Mesenchymal stem cell (in vitro differentiated cells and primary cell): ENCODE measurements at regions not wholly inside any gene's neighbourhood (a gene's known extent, or its start where the extent isn't known, plus 50 kb on each side); places are given as distances from the start of the nearest gene placed in this dataset.
A peak's percentile ranks its signal among the peaks of the same experiment; 100 is the strongest.
"Not testable (repeated sequence)": the region's sequence is repeated elsewhere in the genome, so short reads cannot be mapped to it uniquely, and the experiment has no call there.

Experiments
- DNase-seq: peaks from one replicate; pipeline ENCODE4 v3.0.0-alpha.2; 2013
- H2AFZ ChIP-seq: one replicate; pipeline ENCODE4 v1.6.1; 2013; ENCODE audit warnings: low read depth, mild to moderate bottlenecking, control low read depth, inconsistent platforms, low read length, moderate library complexity
- H2AK5ac ChIP-seq: 2 replicates; pipeline ENCODE4 v1.6.1; 2013; ENCODE audit warnings: low read length, moderate library complexity, mild to moderate bottlenecking, inconsistent platforms; ENCODE audit not compliant: severe bottlenecking
- H2BK120ac ChIP-seq: one replicate; pipeline ENCODE4 v1.6.1; 2013; ENCODE audit warnings: low read depth, mild to moderate bottlenecking, inconsistent platforms, low read length, moderate library complexity
- H2BK12ac ChIP-seq, 2 experiments: one replicate each; pipeline ENCODE4 v1.6.1; 2013; ENCODE audit warnings: inconsistent platforms in 2 of 2, low read length in 2 of 2, mild to moderate bottlenecking in 2 of 2, moderate library complexity in 2 of 2, control low read depth in 1 of 2
- H2BK15ac ChIP-seq: one replicate; pipeline ENCODE4 v1.6.1; 2013; ENCODE audit warnings: mild to moderate bottlenecking, low read depth, inconsistent platforms; ENCODE audit not compliant: poor library complexity, severe bottlenecking
- H2BK5ac ChIP-seq: 2 replicates; pipeline ENCODE4 v1.6.1; 2013; ENCODE audit warnings: low read depth, mild to moderate bottlenecking, low read length, control low read depth, inconsistent platforms; ENCODE audit not compliant: poor library complexity, severe bottlenecking
- H3K14ac ChIP-seq, 2 experiments: one replicate each; pipeline ENCODE4 v1.6.1; 2013; ENCODE audit warnings: inconsistent platforms in 2 of 2, low read length in 2 of 2, control low read depth in 1 of 2, mild to moderate bottlenecking in 1 of 2, moderate library complexity in 1 of 2
- H3K18ac ChIP-seq, 2 experiments: one replicate each; pipeline ENCODE4 v1.6.1; 2013; ENCODE audit warnings: inconsistent platforms in 2 of 2, low read length in 2 of 2, control low read depth in 1 of 2, low read depth in 1 of 2, mild to moderate bottlenecking in 1 of 2
- H3K23ac ChIP-seq, 2 experiments: one replicate each; pipeline ENCODE4 v1.6.1; 2013; ENCODE audit warnings: inconsistent platforms in 2 of 2, low read length in 2 of 2, mild to moderate bottlenecking in 2 of 2, moderate library complexity in 2 of 2, control low read depth in 1 of 2
- H3K27ac ChIP-seq: 2 replicates; pipeline ENCODE4 v1.5.1; 2013; ENCODE audit warnings: mild to moderate bottlenecking, moderate library complexity, low read length, control low read depth, inconsistent platforms; ENCODE audit not compliant: poor library complexity, severe bottlenecking
- H3K27me3 ChIP-seq, 2 experiments: 2 replicates each; pipeline versions ENCODE4 v1.6.1 to v1.7.0; 2013; ENCODE audit warnings: low read length in 2 of 2, mild to moderate bottlenecking in 2 of 2, moderate library complexity in 2 of 2, control low read depth in 1 of 2, inconsistent platforms in 1 of 2; ENCODE audit not compliant: control insufficient read depth in 1 of 2, insufficient read depth in 1 of 2
- H3K36me3 ChIP-seq, 2 experiments: 2 replicates each; pipeline versions ENCODE4 v1.6.1 to v1.7.0; 2013; ENCODE audit warnings: low read length in 2 of 2, control low read depth in 1 of 2, inconsistent platforms in 1 of 2, low read depth in 1 of 2, mild to moderate bottlenecking in 1 of 2; ENCODE audit not compliant: insufficient read depth in 2 of 2, control insufficient read depth in 1 of 2
- H3K4ac ChIP-seq, 2 experiments: one replicate each; pipeline ENCODE4 v1.6.1; 2013; ENCODE audit warnings: inconsistent platforms in 2 of 2, low read length in 2 of 2, mild to moderate bottlenecking in 2 of 2, moderate library complexity in 2 of 2, control low read depth in 1 of 2, low read depth in 1 of 2
- H3K4me1 ChIP-seq: 2 replicates; pipeline ENCODE4 v1.6.1; 2013; ENCODE audit warnings: low read depth, low read length, control low read depth; ENCODE audit not compliant: control insufficient read depth, insufficient read depth
- H3K4me2 ChIP-seq: 2 replicates; pipeline ENCODE4 v1.6.1; 2013; ENCODE audit warnings: low read length, mild to moderate bottlenecking, inconsistent platforms; ENCODE audit not compliant: poor library complexity, severe bottlenecking
- H3K4me3 ChIP-seq, 2 experiments: 2 replicates each; pipeline versions ENCODE4 v1.5.1 to v1.7.0; 2013; ENCODE audit warnings: low read length in 2 of 2, mild to moderate bottlenecking in 2 of 2, control low read depth in 1 of 2, low read depth in 1 of 2; ENCODE audit not compliant: insufficient read depth in 1 of 2
- H3K79me1 ChIP-seq: replicated peaks from 2 replicates; pipeline ENCODE4 v1.6.1; 2013; ENCODE audit warnings: mild to moderate bottlenecking, control low read depth, low read length, inconsistent platforms; ENCODE audit not compliant: poor library complexity, severe bottlenecking
- H3K9ac ChIP-seq: 2 replicates; pipeline ENCODE4 v1.7.0; 2013; ENCODE audit warnings: mild to moderate bottlenecking, low read length, moderate library complexity
- H3K9me3 ChIP-seq: 2 replicates; pipeline ENCODE4 v1.7.0; 2013; ENCODE audit warnings: mild to moderate bottlenecking, low read length; ENCODE audit not compliant: control insufficient read depth
- H4K8ac ChIP-seq: one replicate; pipeline ENCODE4 v1.6.1; 2013; ENCODE audit warnings: inconsistent platforms, mild to moderate bottlenecking, low read length, moderate library complexity
- H4K91ac ChIP-seq: one replicate; pipeline ENCODE4 v1.6.1; 2013; ENCODE audit warnings: mild to moderate bottlenecking, low read length, inconsistent platforms
- WGBS: methylation state at CpG from one replicate; pipeline ENCODE4 v1.1.7; 2013; ENCODE audit warnings: mixed read lengths; 5-methylcytosine and 5-hydroxymethylcytosine counted together

- H2AFZ ChIP-seq = no peak overlapping the region
- no peak overlapping the region for H3K27ac ChIP-seq
- peak; percentile 14 for DNase-seq
- H3K36me3 ChIP-seq = no peaks in the 10 kb centered on the region
- no peak overlapping the region for H3K9ac ChIP-seq
- H4K8ac ChIP-seq = no peak overlapping the region
- H3K4ac ChIP-seq = no peak overlapping the region
- 17% methylated on average over 1 of the region's 3 CpGs for WGBS
- no peak overlapping the region for H2BK5ac ChIP-seq
- H2BK120ac ChIP-seq = no peak overlapping the region
- H3K27me3 ChIP-seq = no peaks in the 10 kb centered on the region
- no peaks in the 10 kb centered on the region for H3K79me1 ChIP-seq
- H3K23ac ChIP-seq = no peak overlapping the region
- H3K9me3 ChIP-seq = no peaks in the 10 kb centered on the region
- no peak overlapping the region for H3K14ac ChIP-seq
- H3K18ac ChIP-seq = no peak overlapping the region
- no peak overlapping the region for H2BK15ac ChIP-seq
- no peak overlapping the region for H2AK5ac ChIP-seq
- H3K4me3 ChIP-seq = no peak overlapping the region
- no peak overlapping the region for H4K91ac ChIP-seq
- no peak overlapping the region for H3K4me2 ChIP-seq
- no peak overlapping the region for H2BK12ac ChIP-seq
- H3K4me1 ChIP-seq = no peaks in the 10 kb centered on the region
Observed at GRCh38 chr4:84145176-84145575, 353.9 kb downstream of the NKX6-1 start.

- not testable (repeated sequence) for H3K4me1 ChIP-seq, H4K8ac ChIP-seq, H2BK5ac ChIP-seq, H3K4ac ChIP-seq, H3K79me1 ChIP-seq, H3K9me3 ChIP-seq, DNase-seq, H3K23ac ChIP-seq, H2BK120ac ChIP-seq, H3K18ac ChIP-seq, H3K4me3 ChIP-seq, H3K27ac ChIP-seq, H3K4me2 ChIP-seq, H2BK15ac ChIP-seq, H3K9ac ChIP-seq, H4K91ac ChIP-seq, H2AK5ac ChIP-seq, H3K36me3 ChIP-seq, H3K27me3 ChIP-seq, H2BK12ac ChIP-seq, H3K14ac ChIP-seq, H2AFZ ChIP-seq
- 52% methylated on average over 16 of the region's 20 CpGs for WGBS
Observed at GRCh38 chr4:84126911-84127310, 372.2 kb downstream of the NKX6-1 start.

- Histone ChIP-seq H2BK5ac (no peak overlapping the region), H3K4ac (no peak overlapping the region), H2BK120ac (no peak overlapping the region), H2BK12ac (no peak overlapping the region), H3K4me2 (no peak overlapping the region), H3K79me1 (no peaks in the 10 kb centered on the region), H3K27me3 (no peaks in the 10 kb centered on the region), H4K91ac (no peak overlapping the region), H2BK15ac (no peak overlapping the region), H3K23ac (no peak overlapping the region), H3K18ac (no peak overlapping the region), H3K4me3 (no peak overlapping the region), H2AFZ (no peak overlapping the region), H3K36me3 (no peaks in the 10 kb centered on the region), H3K4me1 (no peaks in the 10 kb centered on the region), H3K9ac (no peak overlapping the region), H3K27ac (no peak overlapping the region), H2AK5ac (no peak overlapping the region), H3K9me3 (no peaks in the 10 kb centered on the region), H3K14ac (no peak overlapping the region), H4K8ac (no peak overlapping the region)
- no peak for DNase-seq
- WGBS = 78% methylated on average over 4 of the region's 5 CpGs
Observed at GRCh38 chr4:84126061-84126787, 372.9 kb downstream of the NKX6-1 start.

- H4K91ac ChIP-seq = no peak overlapping the region
- no peaks in the 10 kb centered on the region for H3K9me3 ChIP-seq
- H2BK5ac ChIP-seq = no peak overlapping the region
- no peak overlapping the region for H3K27ac ChIP-seq
- H3K18ac ChIP-seq = no peak overlapping the region
- H3K79me1 ChIP-seq = no peaks in the 10 kb centered on the region
- H3K23ac ChIP-seq = no peak overlapping the region
- no peak overlapping the region for H2BK12ac ChIP-seq
- no peak overlapping the region for H2AK5ac ChIP-seq
- H3K36me3 ChIP-seq = no peaks in the 10 kb centered on the region
- no peak overlapping the region for H2AFZ ChIP-seq
- no peaks in the 10 kb centered on the region for H3K4me1 ChIP-seq
- H3K4ac ChIP-seq = no peak overlapping the region
- H4K8ac ChIP-seq = no peak overlapping the region
- H2BK15ac ChIP-seq = no peak overlapping the region
- no peak overlapping the region for H3K9ac ChIP-seq
- no peak overlapping the region for H2BK120ac ChIP-seq
- H3K4me2 ChIP-seq = no peak overlapping the region
- H3K27me3 ChIP-seq = peaks cover 0 to 3% of the 10 kb centered on the region in 2 experiments
- DNase-seq = no peak
- no peak overlapping the region for H3K4me3 ChIP-seq
- no peak overlapping the region for H3K14ac ChIP-seq
- WGBS = no CpG with 5 or more reads among the region's 1 CpG
Observed at GRCh38 chr4:84110040-84110439, 389.1 kb downstream of the NKX6-1 start.
